SK-N-SH (cell line): ENCODE measurements at regions not wholly inside any gene's neighbourhood (a gene's known extent, or its start where the extent isn't known, plus 50 kb on each side); places are given as distances from the start of the nearest gene placed in this dataset.

Experiments used
- CTCF ChIA-PET: fragments of 300-600, 350-600 bp; formaldehyde crosslinking; extraction: SDS; loops from one replicate; lab custom pipeline; 2021; lab: Yijun Ruan, JAX
- POLR2A ChIA-PET: fragments of 350-600 bp; sonication (Branson Sonifier 250); formaldehyde crosslinking; extraction: SDS; loops from one replicate; lab custom pipeline; 2020; ENCODE audit warnings: antibody characterized with exemption, inconsistent platforms; lab: Yijun Ruan, JAX
- DNase-seq: peaks from one replicate; pipeline ENCODE4 v3.0.0; 2012
- H2AFZ ChIP-seq: fragments of 200-600 bp; sonication (generic); 2 replicates; pipeline ENCODE4 v1.8.1; 2016; ENCODE audit warnings: antibody characterized with exemption, mild to moderate bottlenecking, low read depth
- H3F3A ChIP-seq: fragments of 200-600 bp; sonication (generic); replicated peaks from 2 replicates; pipeline ENCODE3; 2016; ENCODE audit warnings: antibody characterized with exemption, mild to moderate bottlenecking; ENCODE audit not compliant: insufficient read depth
- H3K27ac ChIP-seq, 2 experiments: fragments of 200-500 bp in 1 of 2; fragments of 200-600 bp in 1 of 2; sonication (Bioruptor generic) in 1 of 2; sonication (generic), shearing (Covaris generic) in 1 of 2; 2 replicates each; pipeline versions ENCODE4 v1.5.1 to v1.6.1; 2014 to 2016; ENCODE audit warnings: low read depth in 2 of 2, inconsistent platforms in 1 of 2, low read length in 1 of 2, mild to moderate bottlenecking in 1 of 2, mixed read lengths in 1 of 2
- H3K27me3 ChIP-seq: fragments of 200-600 bp; sonication (generic), shearing (Covaris generic); 2 replicates; pipeline ENCODE4 v1.6.1; 2016; ENCODE audit warnings: mixed run types; ENCODE audit not compliant: insufficient read depth
- H3K36me3 ChIP-seq, 2 experiments: fragments of 200-500 bp in 1 of 2; fragments of 200-600 bp in 1 of 2; sonication (Bioruptor generic) in 1 of 2; sonication (generic) in 1 of 2; replicated peaks in 1 of 2; 2 replicates each; pipeline versions ENCODE3 to v1.5.1; 2014 to 2016; ENCODE audit warnings: low read length in 1 of 2, mild to moderate bottlenecking in 1 of 2; ENCODE audit not compliant: insufficient read depth in 2 of 2, control insufficient read depth in 1 of 2
- H3K4me1 ChIP-seq, 2 experiments: fragments of 200-500 bp in 1 of 2; fragments of 200-600 bp in 1 of 2; sonication (Bioruptor generic) in 1 of 2; sonication (generic), shearing (Covaris generic) in 1 of 2; 2 replicates each; pipeline versions ENCODE4 v1.5.1 to v1.6.1; 2014 to 2016; ENCODE audit warnings: low read depth in 1 of 2, low read length in 1 of 2, mixed run types in 1 of 2; ENCODE audit not compliant: insufficient read depth in 2 of 2, control insufficient read depth in 1 of 2
- H3K4me2 ChIP-seq: fragments of 200-600 bp; sonication (generic), shearing (Covaris generic); 2 replicates; pipeline ENCODE4 v1.6.1; 2017; ENCODE audit warnings: mixed run types
- H3K4me3 ChIP-seq, 2 experiments: fragments of 200-500 bp in 1 of 2; fragments of 200-600 bp in 1 of 2; sonication (Bioruptor generic) in 1 of 2; sonication (generic), shearing (Covaris generic) in 1 of 2; 2 replicates each; pipeline versions ENCODE4 v1.5.1 to v1.8.1; 2014 to 2016; ENCODE audit warnings: low read depth in 2 of 2, inconsistent platforms in 1 of 2, low read length in 1 of 2, mild to moderate bottlenecking in 1 of 2, mixed read lengths in 1 of 2, moderate library complexity in 1 of 2
- H3K79me2 ChIP-seq: fragments of 200-600 bp; sonication (generic); 2 replicates; pipeline ENCODE4 v1.8.1; 2017; ENCODE audit warnings: mild to moderate bottlenecking; ENCODE audit not compliant: insufficient read depth
- H3K9ac ChIP-seq: fragments of 200-600 bp; sonication (generic); 2 replicates; pipeline ENCODE4 v1.6.1; 2017; ENCODE audit warnings: mixed run types
- H3K9me2 ChIP-seq: fragments of 200-600 bp; sonication (generic); 2 replicates; pipeline ENCODE4 v1.6.1; 2017; ENCODE audit warnings: mixed run types
- H3K9me3 ChIP-seq: fragments of 200-600 bp; sonication (generic); 2 replicates; pipeline ENCODE4 v1.6.1; 2017; ENCODE audit warnings: mixed run types, mild to moderate bottlenecking, moderate library complexity
- H4K20me1 ChIP-seq: fragments of 200-600 bp; sonication (generic); 2 replicates; pipeline ENCODE4 v1.6.1; 2017; ENCODE audit warnings: mild to moderate bottlenecking, mixed run types; ENCODE audit not compliant: insufficient read depth
- ELF1 ChIP-seq: IDR thresholded peaks from 2 replicates; pipeline ENCODE4 v1.4.0; 2012
- EP300 ChIP-seq, 2 experiments: IDR thresholded peaks; 2 replicates each; pipeline versions ENCODE4 v1.4.0 to v1.6.1; 2012; ENCODE audit warnings: borderline replicate concordance in 1 of 2, low read depth in 1 of 2, low read length in 1 of 2
- FOSL2 ChIP-seq: IDR thresholded peaks from 2 replicates; pipeline ENCODE4 v1.4.0; 2012; ENCODE audit warnings: low read depth, mild to moderate bottlenecking, moderate library complexity, borderline replicate concordance
- FOXJ3 ChIP-seq: sonication (generic); formaldehyde crosslinking; IDR thresholded peaks from 2 replicates; pipeline ENCODE4 v1.5.1; 2020; ENCODE audit warnings: mild to moderate bottlenecking, missing genetic modification reagents
- GABPA ChIP-seq: IDR thresholded peaks from 2 replicates; pipeline ENCODE4 v1.4.0; 2012; ENCODE audit warnings: low read depth, mild to moderate bottlenecking
- MEF2A ChIP-seq: IDR thresholded peaks from 2 replicates; pipeline ENCODE4 v1.4.0; 2012; ENCODE audit warnings: low read depth, borderline replicate concordance
- NRF1 ChIP-seq: IDR thresholded peaks from 2 replicates; pipeline ENCODE4 v1.6.1; 2012; ENCODE audit warnings: low read depth, mild to moderate bottlenecking, low read length
- SIN3A ChIP-seq: IDR thresholded peaks from 2 replicates; pipeline ENCODE4 v1.6.1; 2012; ENCODE audit warnings: low read depth, mild to moderate bottlenecking, low read length, moderate library complexity, borderline replicate concordance
- SMC3 ChIP-seq: IDR thresholded peaks from 2 replicates; pipeline ENCODE4 v1.6.1; 2012; ENCODE audit warnings: low read depth, low read length, improper control_type of control experiment
- TEAD4 ChIP-seq: IDR thresholded peaks from 2 replicates; pipeline ENCODE4 v1.4.0; 2012; ENCODE audit warnings: mild to moderate bottlenecking, borderline replicate concordance; ENCODE audit not compliant: insufficient read depth
- USF1 ChIP-seq: IDR thresholded peaks from 2 replicates; pipeline ENCODE4 v1.4.0; 2012; ENCODE audit warnings: low read depth, borderline replicate concordance
- ZBTB33 ChIP-seq: IDR thresholded peaks from 2 replicates; pipeline ENCODE4 v1.4.0; 2012; ENCODE audit warnings: low read depth, borderline replicate concordance
- WGBS: methylation state at CpG from one replicate; pipeline ENCODE4 v1.1.6; 2017; ENCODE audit warnings: low lambda C conversion rate; 5-methylcytosine and 5-hydroxymethylcytosine counted together
- TF ChIP-seq, protein P1 (sequence below): fragments of 200-600 bp; sonication (generic); IDR thresholded peaks from 2 replicates; pipeline ENCODE4 v1.6.1; 2017; ENCODE audit warnings: antibody characterized with exemption, mild to moderate bottlenecking, moderate library complexity

- TF ChIP-seq FOXJ3 (no peak), SIN3A (no peak), ZBTB33 (no peak), SMC3 (no peak), USF1 (no peak)
- TF ChIP-seq, all 33 proteins: peak for 0
These were observed 130.2 kb upstream of the ID2 start (continued) for GRCh38 chr2:8551622-8552074.

GRCh38 chr2:8552293-8552801, 129.5 kb upstream of the ID2 start:
- Histone ChIP-seq H4K20me1 (no peaks in the 10 kb centered on the region), H3K4me2 (no peak overlapping the region), H3K79me2 (no peaks in the 10 kb centered on the region), H3K4me1 (peaks cover 0 to 5% of the 10 kb centered on the region in 2 experiments; a peak in 1 of 4 replicates), H3K4me3 (no peak overlapping the region), H3K27me3 (no peaks in the 10 kb centered on the region), H3K9me2 (0 out of 2 replicates have a peak, but pooled peaks cover 3% of the 10 kb centered on the region), H3K9ac (no peak overlapping the region), H2AFZ (no peak overlapping the region), H3K36me3 (no peaks in the 10 kb centered on the region), H3F3A (no peaks in the 10 kb centered on the region), H3K27ac (no peak overlapping the region), H3K9me3 (no peaks in the 10 kb centered on the region)
- TF ChIP-seq, protein P1, sequence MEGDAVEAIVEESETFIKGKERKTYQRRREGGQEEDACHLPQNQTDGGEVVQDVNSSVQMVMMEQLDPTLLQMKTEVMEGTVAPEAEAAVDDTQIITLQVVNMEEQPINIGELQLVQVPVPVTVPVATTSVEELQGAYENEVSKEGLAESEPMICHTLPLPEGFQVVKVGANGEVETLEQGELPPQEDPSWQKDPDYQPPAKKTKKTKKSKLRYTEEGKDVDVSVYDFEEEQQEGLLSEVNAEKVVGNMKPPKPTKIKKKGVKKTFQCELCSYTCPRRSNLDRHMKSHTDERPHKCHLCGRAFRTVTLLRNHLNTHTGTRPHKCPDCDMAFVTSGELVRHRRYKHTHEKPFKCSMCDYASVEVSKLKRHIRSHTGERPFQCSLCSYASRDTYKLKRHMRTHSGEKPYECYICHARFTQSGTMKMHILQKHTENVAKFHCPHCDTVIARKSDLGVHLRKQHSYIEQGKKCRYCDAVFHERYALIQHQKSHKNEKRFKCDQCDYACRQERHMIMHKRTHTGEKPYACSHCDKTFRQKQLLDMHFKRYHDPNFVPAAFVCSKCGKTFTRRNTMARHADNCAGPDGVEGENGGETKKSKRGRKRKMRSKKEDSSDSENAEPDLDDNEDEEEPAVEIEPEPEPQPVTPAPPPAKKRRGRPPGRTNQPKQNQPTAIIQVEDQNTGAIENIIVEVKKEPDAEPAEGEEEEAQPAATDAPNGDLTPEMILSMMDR = no peak
- no peak for TF ChIP-seq TEAD4
- no peak for TF ChIP-seq FOSL2
- no peak for TF ChIP-seq SMC3
- TF ChIP-seq ELF1 = no peak
- TF ChIP-seq FOXJ3 = no peak
- no peak for TF ChIP-seq NRF1
- TF ChIP-seq GABPA = no peak
- TF ChIP-seq MEF2A = no peak
- TF ChIP-seq EP300 (IDR thresholded peaks at IDR 0.05; ENCODE audit: borderline replicate concordance in 1 of 2, low read depth in 1 of 2, low read length in 1 of 2) = no peak
- no peak for DNase-seq
- ChIA-PET POLR2A (no interaction called here), CTCF (interaction anchor here (1.6 kb wide), 1 partner anchor 12 kb away, joined by 5 read pairs; no protein-coding TSS in a partner anchor)
- 93% methylated on average over 17 of the region's 17 CpGs for WGBS
